H1 (cell line): ENCODE measurements at regions not wholly inside any gene's neighbourhood (a gene's known extent, or its start where the extent isn't known, plus 50 kb on each side); places are given as distances from the start of the nearest gene placed in this dataset.
A peak's percentile ranks its signal among the peaks of the same experiment; 100 is the strongest.

Experiments used
- CTCF ChIA-PET: fragments of 300-600 bp; sonication (Branson Sonifier 250); formaldehyde crosslinking; loops from one replicate; lab custom pipeline; 2021; ENCODE audit not compliant: partially characterized antibody; lab: Charles Lee
- POLR2A ChIA-PET: fragments of 300-600 bp; sonication (Branson Sonifier 250); formaldehyde crosslinking; loops from one replicate; lab custom pipeline; 2021; ENCODE audit warnings: inconsistent platforms; ENCODE audit not compliant: partially characterized antibody; lab: Charles Lee
- DNase-seq, 2 experiments: peaks; one replicate each; pipeline versions ENCODE4 v3.0.0 to v3.0.0-alpha.2; 2010 to 2022; ENCODE audit warnings: low spot score in 2 of 2, low read depth in 1 of 2, mixed read lengths in 1 of 2
- FAIRE-seq: peaks from 2 replicates; lab custom pipeline; 2011; peaks lifted over from hg19 to GRCh38; lab: Jason Lieb, UNC
- H2AFZ ChIP-seq: 2 replicates; pipeline ENCODE4 v1.8.1; 2012; ENCODE audit warnings: low read length, inconsistent platforms
- H2AK5ac ChIP-seq: 2 replicates; pipeline ENCODE4 v1.6.1; 2013; ENCODE audit warnings: low read depth, low read length
- H2BK120ac ChIP-seq: replicated peaks from 2 replicates; pipeline ENCODE3; 2013; ENCODE audit warnings: low read depth, low read length, inconsistent platforms
- H2BK12ac ChIP-seq: 2 replicates; pipeline ENCODE4 v1.6.1; 2013; ENCODE audit warnings: low read depth, low read length
- H2BK15ac ChIP-seq: 2 replicates; pipeline ENCODE4 v1.6.1; 2013; ENCODE audit warnings: low read length
- H2BK20ac ChIP-seq: 2 replicates; pipeline ENCODE4 v1.6.1; 2013; ENCODE audit warnings: low read length
- H2BK5ac ChIP-seq: 2 replicates; pipeline ENCODE4 v1.6.1; 2013; ENCODE audit warnings: low read depth, low read length
- H3K14ac ChIP-seq: 2 replicates; pipeline ENCODE4 v1.6.1; 2013; ENCODE audit warnings: inconsistent platforms; ENCODE audit not compliant: insufficient read length
- H3K18ac ChIP-seq: 2 replicates; pipeline ENCODE4 v1.6.1; 2013; ENCODE audit warnings: low read length; ENCODE audit errors: extremely low read depth
- H3K23ac ChIP-seq: 2 replicates; pipeline ENCODE4 v1.6.1; 2013; ENCODE audit warnings: inconsistent platforms; ENCODE audit not compliant: insufficient read length
- H3K23me2 ChIP-seq: 2 replicates; pipeline ENCODE4 v1.6.1; 2013; ENCODE audit warnings: low read depth, low read length
- H3K27ac ChIP-seq: 2 replicates; pipeline ENCODE4 v1.6.1; 2011; ENCODE audit warnings: low read depth, low read length, inconsistent platforms
- H3K27me3 ChIP-seq, 4 experiments: replicated peaks in 1 of 4; 1 replicate in 1 of 4; 2 replicates in 3 of 4; pipeline versions ENCODE4 v1.6.1 to v1.8.1; 2011 to 2013; ENCODE audit warnings: low read length in 3 of 4, mild to moderate bottlenecking in 3 of 4, inconsistent platforms in 2 of 4, mixed read lengths in 2 of 4, moderate library complexity in 1 of 4; ENCODE audit not compliant: control insufficient read depth in 3 of 4, insufficient read depth in 3 of 4; ENCODE audit errors: extremely low read depth in 1 of 4
- H3K36me3 ChIP-seq, 4 experiments: 2 replicates each; pipeline versions ENCODE4 v1.6.1 to v1.8.1; 2011 to 2013; ENCODE audit warnings: mild to moderate bottlenecking in 4 of 4, low read length in 3 of 4, moderate library complexity in 2 of 4, control low read depth in 1 of 4, inconsistent platforms in 1 of 4; ENCODE audit not compliant: insufficient read depth in 4 of 4, control insufficient read depth in 2 of 4
- H3K4ac ChIP-seq: replicated peaks from 2 replicates; pipeline ENCODE3; 2013; ENCODE audit warnings: low read length, low read depth, mixed read lengths, inconsistent platforms; ENCODE audit not compliant: insufficient read length
- H3K4me1 ChIP-seq, 4 experiments: replicated peaks in 1 of 4; 1 replicate in 1 of 4; 2 replicates in 3 of 4; pipeline versions ENCODE4 v1.6.1 to v1.8.1; 2011 to 2013; ENCODE audit warnings: low read length in 3 of 4, inconsistent platforms in 2 of 4, mixed read lengths in 1 of 4; ENCODE audit not compliant: insufficient read depth in 4 of 4, control insufficient read depth in 3 of 4
- H3K4me2 ChIP-seq, 2 experiments: 2 replicates each; pipeline versions ENCODE4 v1.6.1 to v1.8.1; 2011 to 2013; ENCODE audit warnings: low read depth in 2 of 2, low read length in 2 of 2, control low read depth in 1 of 2, inconsistent platforms in 1 of 2, mild to moderate bottlenecking in 1 of 2; ENCODE audit not compliant: insufficient read depth in 1 of 2
- H3K4me3 ChIP-seq, 4 experiments: fragments of 200-600, 300-600 bp in 1 of 4; sonication (generic), shearing (Covaris generic), sonication (Bioruptor Twin) in 1 of 4; 2 replicates each; pipeline versions ENCODE4 v1.5.1 to v1.8.1; 2011 to 2016; ENCODE audit warnings: low read length in 4 of 4, low read depth in 3 of 4, control low read depth in 2 of 4, inconsistent platforms in 2 of 4, mild to moderate bottlenecking in 2 of 4, mixed read lengths in 1 of 4, moderate library complexity in 1 of 4; ENCODE audit not compliant: insufficient read depth in 2 of 4; ENCODE audit errors: extremely low read depth in 1 of 4
- H3K56ac ChIP-seq: replicated peaks from 2 replicates; pipeline ENCODE3; 2013; ENCODE audit warnings: low read depth, mild to moderate bottlenecking, mixed read lengths, low read length, inconsistent platforms; ENCODE audit not compliant: insufficient read length
- H3K79me1 ChIP-seq: 2 replicates; pipeline ENCODE4 v1.6.1; 2013; ENCODE audit warnings: low read depth, low read length, control low read depth
- H3K79me2 ChIP-seq, 2 experiments: 2 replicates each; pipeline versions ENCODE4 v1.6.1 to v1.8.1; 2012 to 2013; ENCODE audit warnings: low read length in 2 of 2, mild to moderate bottlenecking in 2 of 2, inconsistent platforms in 1 of 2; ENCODE audit not compliant: insufficient read depth in 2 of 2, control insufficient read depth in 1 of 2
- H3K9ac ChIP-seq, 4 experiments: replicated peaks in 1 of 4; 1 replicate in 1 of 4; 2 replicates in 3 of 4; pipeline versions ENCODE4 v1.6.1 to v1.8.1; 2011 to 2013; ENCODE audit warnings: low read depth in 3 of 4, low read length in 3 of 4, control low read depth in 2 of 4, mild to moderate bottlenecking in 2 of 4, moderate library complexity in 2 of 4, inconsistent platforms in 1 of 4; ENCODE audit errors: extremely low read depth in 1 of 4
- H3K9me3 ChIP-seq, 2 experiments: 2 replicates each; pipeline versions ENCODE4 v1.6.1 to v1.8.1; 2012 to 2013; ENCODE audit warnings: mild to moderate bottlenecking in 2 of 2, moderate library complexity in 2 of 2, control low read depth in 1 of 2, inconsistent platforms in 1 of 2, low read depth in 1 of 2, low read length in 1 of 2, mixed read lengths in 1 of 2; ENCODE audit not compliant: insufficient read depth in 2 of 2
- H4K20me1 ChIP-seq, 2 experiments: replicated peaks in 1 of 2; 2 replicates each; pipeline versions ENCODE3 to v1.8.1; 2011 to 2013; ENCODE audit warnings: inconsistent platforms in 2 of 2, low read length in 2 of 2, mild to moderate bottlenecking in 1 of 2; ENCODE audit not compliant: insufficient read depth in 2 of 2, control insufficient read depth in 1 of 2
- H4K5ac ChIP-seq: 2 replicates; pipeline ENCODE4 v1.6.1; 2013; ENCODE audit warnings: low read length, low read depth, mixed read lengths, inconsistent platforms; ENCODE audit not compliant: insufficient read length
- H4K8ac ChIP-seq: 2 replicates; pipeline ENCODE4 v1.8.0; 2013; ENCODE audit warnings: mild to moderate bottlenecking, moderate library complexity, low read length, inconsistent platforms; ENCODE audit not compliant: insufficient read depth; ENCODE audit errors: extremely low read depth
- H4K91ac ChIP-seq: replicated peaks from 2 replicates; pipeline ENCODE3; 2013; ENCODE audit warnings: low read length, mixed read lengths, inconsistent platforms; ENCODE audit not compliant: insufficient read length
- BRCA1 ChIP-seq: IDR thresholded peaks from 2 replicates; pipeline ENCODE4 v1.6.1; 2012; ENCODE audit warnings: low read depth, low read length, improper control_type of control experiment
- CBX5 ChIP-seq: fragments of 300-800, 300-1000 bp; sonication (generic); IDR thresholded peaks from 2 replicates; pipeline ENCODE4 v1.7.1; 2016; ENCODE audit warnings: antibody characterized with exemption, low read length, low read depth
- CBX8 ChIP-seq: fragments of 300-800, 300-1000 bp; sonication (generic); IDR thresholded peaks from 2 replicates; pipeline ENCODE4 v1.7.1; 2016; ENCODE audit warnings: low read depth, low read length, borderline replicate concordance
- CEBPB ChIP-seq: IDR thresholded peaks from 2 replicates; pipeline ENCODE4 v1.6.1; 2012; ENCODE audit warnings: low read depth, low read length
- CHD1 ChIP-seq: IDR thresholded peaks from 2 replicates; pipeline ENCODE4 v1.6.1; 2012; ENCODE audit warnings: low read depth, low read length, improper control_type of control experiment
- CTBP2 ChIP-seq: IDR thresholded peaks from 2 replicates; pipeline ENCODE4 v1.7.0; 2011; ENCODE audit warnings: borderline replicate concordance, mild to moderate bottlenecking, moderate library complexity, mixed read lengths, low read length; ENCODE audit not compliant: insufficient read depth, insufficient read length
- FOSL1 ChIP-seq: IDR thresholded peaks from 2 replicates; pipeline ENCODE4 v1.6.1; 2011; ENCODE audit warnings: mild to moderate bottlenecking, low read depth, low read length, moderate library complexity; ENCODE audit not compliant: insufficient read depth
- GTF2F1 ChIP-seq: IDR thresholded peaks from 2 replicates; pipeline ENCODE4 v1.6.1; 2012; ENCODE audit warnings: low read depth, low read length, improper control_type of control experiment, borderline replicate concordance
- HDAC2 ChIP-seq, 2 experiments: fragments of 300-600 bp in 1 of 2; sonication (generic) in 1 of 2; IDR thresholded peaks; 2 replicates each; pipeline ENCODE4 v1.6.1; 2011 to 2012; ENCODE audit warnings: low read depth in 2 of 2, low read length in 2 of 2, mild to moderate bottlenecking in 2 of 2, moderate library complexity in 2 of 2, borderline replicate concordance in 1 of 2, inconsistent platforms in 1 of 2
- JUND ChIP-seq: IDR thresholded peaks from 2 replicates; pipeline ENCODE4 v1.6.1; 2011; ENCODE audit warnings: mild to moderate bottlenecking, improper control_type of control experiment, low read length
- RBBP5 ChIP-seq: IDR thresholded peaks from 2 replicates; pipeline ENCODE4 v1.7.1; 2012; ENCODE audit warnings: low read depth, mild to moderate bottlenecking, inconsistent platforms, low read length, moderate library complexity, borderline replicate concordance
- RXRA ChIP-seq: IDR thresholded peaks from 2 replicates; pipeline ENCODE4 v1.6.1; 2011; ENCODE audit warnings: low read depth, mild to moderate bottlenecking, low read length, moderate library complexity; ENCODE audit not compliant: insufficient read depth
- SP1 ChIP-seq: IDR thresholded peaks from 2 replicates; pipeline ENCODE4 v1.6.1; 2011; ENCODE audit warnings: low read depth, low read length
- SP2 ChIP-seq: IDR thresholded peaks from 2 replicates; pipeline ENCODE4 v1.6.1; 2012; ENCODE audit warnings: mild to moderate bottlenecking, low read length, inconsistent platforms
- TAF1 ChIP-seq: IDR thresholded peaks from 2 replicates; pipeline ENCODE4 v1.6.1; 2011; ENCODE audit warnings: mild to moderate bottlenecking, low read depth, low read length
- TCF12 ChIP-seq: IDR thresholded peaks from 2 replicates; pipeline ENCODE4 v1.6.1; 2011; ENCODE audit warnings: low read depth, mild to moderate bottlenecking, low read length
- TF ChIP-seq, protein P1 (sequence below): IDR thresholded peaks from 2 replicates; pipeline ENCODE4 v1.6.1; 2012; ENCODE audit warnings: inconsistent platforms

DNA sequence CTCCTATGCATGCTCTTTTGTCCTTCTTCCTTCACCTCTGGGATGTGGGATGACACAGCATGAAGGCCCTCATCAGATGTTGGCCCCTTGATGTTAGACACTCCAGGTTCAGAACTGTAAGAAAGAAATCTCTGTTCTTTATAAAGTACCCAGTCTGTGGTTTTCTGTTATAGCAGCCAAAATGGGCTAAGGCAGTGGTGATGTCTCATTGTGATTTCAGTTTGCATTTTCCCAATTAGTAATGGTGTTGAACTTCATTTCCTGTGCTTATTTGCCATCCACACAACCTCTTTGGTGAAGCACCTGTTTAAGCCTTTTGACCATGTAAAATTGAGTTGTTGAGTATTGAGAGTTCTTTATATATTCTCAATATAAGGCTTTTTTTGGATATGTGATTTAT is 129.3 kb upstream of the C1orf174 start:
- Histone ChIP-seq H3K79me2 (no peaks in the 10 kb centered on the region), H3K4ac (no peak overlapping the region), H3K4me2 (no peak overlapping the region), H2BK12ac (peak overlapping the region; percentile 19; the same call in 1 of the 2 replicates), H3K23ac (no peak overlapping the region), H2BK15ac (no peak overlapping the region), H4K20me1 (no peaks in the 10 kb centered on the region), H2AK5ac (no peak overlapping the region), H3K9me3 (peaks cover 2 to 3% of the 10 kb centered on the region in 2 experiments; a peak in 2 of 4 replicates), H3K9ac (no peak overlapping the region), H3K27ac (no peak overlapping the region), H4K91ac (no peak overlapping the region), H3K56ac (no peak overlapping the region), H2BK5ac (no peak overlapping the region), H2BK120ac (no peak overlapping the region), H4K5ac (no peak overlapping the region), H3K36me3 (no peaks in the 10 kb centered on the region), H4K8ac (no peak overlapping the region), H2BK20ac (no peak overlapping the region), H2AFZ (no peak overlapping the region), H3K79me1 (no peaks in the 10 kb centered on the region), H3K14ac (no peak overlapping the region), H3K18ac (no peak overlapping the region), H3K4me3 (no peak overlapping the region), H3K27me3 (0 out of 7 replicates have a peak, but pooled peaks cover 0 to 2% (median 2%) of the 10 kb centered on the region in 4 experiments), H3K4me1 (peaks cover 0 to 17% (median 9%) of the 10 kb centered on the region in 4 experiments; a peak in 5 of 7 replicates), H3K23me2 (no peaks in the 10 kb centered on the region)
- DNase-seq = no peak
- ChIA-PET CTCF (no interaction called here), POLR2A (no interaction called here)
- FAIRE-seq = no peak
- no peak for TF ChIP-seq CBX5
- TF ChIP-seq TCF12 = no peak
- TF ChIP-seq BRCA1 = no peak
- TF ChIP-seq JUND = no peak
- TF ChIP-seq, protein P1, sequence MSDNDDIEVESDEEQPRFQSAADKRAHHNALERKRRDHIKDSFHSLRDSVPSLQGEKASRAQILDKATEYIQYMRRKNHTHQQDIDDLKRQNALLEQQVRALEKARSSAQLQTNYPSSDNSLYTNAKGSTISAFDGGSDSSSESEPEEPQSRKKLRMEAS = no peak
- no peak for TF ChIP-seq SP1
- no peak for TF ChIP-seq HDAC2 (IDR thresholded peaks at IDR 0.05; ENCODE audit: borderline replicate concordance in 1 of 2, low read depth in 2 of 2, low read length in 2 of 2)
- no peak for TF ChIP-seq CBX8
- TF ChIP-seq CHD1 = no peak
- TF ChIP-seq SP2 = no peak
- TF ChIP-seq TAF1 = no peak
- no peak for TF ChIP-seq GTF2F1
- TF ChIP-seq CEBPB = no peak
- no peak for TF ChIP-seq RXRA
- TF ChIP-seq FOSL1 = no peak
- no peak for TF ChIP-seq CTBP2
- no peak for TF ChIP-seq RBBP5
